Thyroid gland (tissue), 4 donors: ENCODE measurements at regions not wholly inside any gene's neighbourhood (a gene's known extent, or its start where the extent isn't known, plus 50 kb on each side); places are given as distances from the start of the nearest gene placed in this dataset.

Source experiments
- DNase-seq, 2 donors: peaks; one replicate each; pipeline ENCODE4 v3.0.0-alpha.2; 2019
- H3K27ac ChIP-seq, 3 donors: fragments of 200-600 bp; sonication (generic); 1 replicate in 2 of 3; 2 replicates in 1 of 3; pipeline ENCODE4 v1.5.1; 2016 to 2019; ENCODE audit warnings: mild to moderate bottlenecking in 1 of 3, moderate library complexity in 1 of 3
- H3K27me3 ChIP-seq: fragments of 200-600 bp; sonication (generic); one replicate; pipeline ENCODE4 v1.5.1; 2019
- H3K36me3 ChIP-seq, 2 donors: fragments of 200-600 bp; sonication (generic); one replicate each; pipeline ENCODE4 v1.5.1; 2016 to 2019
- H3K4me1 ChIP-seq, 2 donors: fragments of 200-600 bp; sonication (generic); one replicate each; pipeline ENCODE4 v1.5.1; 2017 to 2019
- H3K4me3 ChIP-seq, 3 donors: fragments of 200-600 bp; sonication (generic); replicated peaks in 1 of 3; 1 replicate in 2 of 3; 2 replicates in 1 of 3; pipeline ENCODE4 v1.5.1; 2016; ENCODE audit warnings: mild to moderate bottlenecking in 1 of 3
- H3K9me3 ChIP-seq: fragments of 200-600 bp; sonication (generic); one replicate; pipeline ENCODE4 v1.5.1; 2017
- POLR2A ChIP-seq, 2 donors: fragments of 450-650 bp; IDR thresholded peaks; one replicate each; pipeline ENCODE4 v1.6.1; 2017; ENCODE audit warnings: antibody characterized with exemption in 2 of 2, mild to moderate bottlenecking in 2 of 2, moderate library complexity in 1 of 2
- WGBS, 2 donors: methylation state at CpG; one replicate each; pipeline ENCODE4 v1.1.5; 2017; 5-methylcytosine and 5-hydroxymethylcytosine counted together
- intact Hi-C: fragments of 100-400 bp; cut with DNase I; formaldehyde crosslinking; loops from one replicate; pipeline ENCODE4 v1.15.1; 2023
- TF ChIP-seq, protein P1 (sequence below), 6 experiments: fragments of 200-600 bp in 3 of 6; fragments of 450-650 bp in 3 of 6; sonication (generic) in 3 of 6; IDR thresholded peaks; one replicate each; pipeline ENCODE4 v1.5.1; 2016 to 2019; ENCODE audit warnings: antibody characterized with exemption in 6 of 6, mild to moderate bottlenecking in 2 of 6, inconsistent platforms in 1 of 6, moderate library complexity in 1 of 6

DNA sequence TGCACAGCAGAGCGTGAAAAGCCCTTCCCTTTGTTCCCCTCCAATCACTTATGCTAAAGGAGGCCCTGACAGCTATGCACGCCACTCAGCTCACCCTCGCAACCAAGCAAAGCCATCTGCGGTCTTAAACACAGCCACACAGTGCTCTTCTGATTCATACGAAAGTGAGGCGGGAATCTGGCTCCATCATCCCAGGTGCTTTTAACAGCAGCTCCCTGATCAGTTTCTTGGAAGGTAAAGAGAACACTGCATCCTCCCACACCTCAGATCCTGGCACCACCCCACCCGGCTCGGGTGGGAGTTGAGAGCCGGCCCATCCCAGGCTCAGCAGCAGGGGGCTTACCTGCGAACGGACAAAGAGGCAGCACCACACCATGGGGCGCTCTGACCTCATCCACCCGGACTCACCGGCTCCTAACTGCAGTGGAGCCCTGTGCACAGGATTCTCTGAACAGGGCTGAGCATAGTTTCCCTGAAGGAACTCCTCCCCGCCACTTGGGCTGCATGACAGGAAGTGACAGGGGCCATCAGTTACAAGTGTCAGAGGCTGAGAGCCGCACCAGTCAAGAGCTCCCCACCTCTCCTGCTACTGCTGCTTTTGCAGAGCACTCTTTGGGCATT lies 114.3 kb upstream of the ARHGEF3 start:
- Histone ChIP-seq H3K27me3 (no peaks in the 10 kb centered on the region), H3K4me3 (no peak overlapping the region)
- TF ChIP-seq POLR2A (IDR thresholded peaks at IDR 0.05): no peak
- TF ChIP-seq, protein P1, sequence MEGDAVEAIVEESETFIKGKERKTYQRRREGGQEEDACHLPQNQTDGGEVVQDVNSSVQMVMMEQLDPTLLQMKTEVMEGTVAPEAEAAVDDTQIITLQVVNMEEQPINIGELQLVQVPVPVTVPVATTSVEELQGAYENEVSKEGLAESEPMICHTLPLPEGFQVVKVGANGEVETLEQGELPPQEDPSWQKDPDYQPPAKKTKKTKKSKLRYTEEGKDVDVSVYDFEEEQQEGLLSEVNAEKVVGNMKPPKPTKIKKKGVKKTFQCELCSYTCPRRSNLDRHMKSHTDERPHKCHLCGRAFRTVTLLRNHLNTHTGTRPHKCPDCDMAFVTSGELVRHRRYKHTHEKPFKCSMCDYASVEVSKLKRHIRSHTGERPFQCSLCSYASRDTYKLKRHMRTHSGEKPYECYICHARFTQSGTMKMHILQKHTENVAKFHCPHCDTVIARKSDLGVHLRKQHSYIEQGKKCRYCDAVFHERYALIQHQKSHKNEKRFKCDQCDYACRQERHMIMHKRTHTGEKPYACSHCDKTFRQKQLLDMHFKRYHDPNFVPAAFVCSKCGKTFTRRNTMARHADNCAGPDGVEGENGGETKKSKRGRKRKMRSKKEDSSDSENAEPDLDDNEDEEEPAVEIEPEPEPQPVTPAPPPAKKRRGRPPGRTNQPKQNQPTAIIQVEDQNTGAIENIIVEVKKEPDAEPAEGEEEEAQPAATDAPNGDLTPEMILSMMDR (IDR thresholded peaks at IDR 0.05): no peak

DNA sequence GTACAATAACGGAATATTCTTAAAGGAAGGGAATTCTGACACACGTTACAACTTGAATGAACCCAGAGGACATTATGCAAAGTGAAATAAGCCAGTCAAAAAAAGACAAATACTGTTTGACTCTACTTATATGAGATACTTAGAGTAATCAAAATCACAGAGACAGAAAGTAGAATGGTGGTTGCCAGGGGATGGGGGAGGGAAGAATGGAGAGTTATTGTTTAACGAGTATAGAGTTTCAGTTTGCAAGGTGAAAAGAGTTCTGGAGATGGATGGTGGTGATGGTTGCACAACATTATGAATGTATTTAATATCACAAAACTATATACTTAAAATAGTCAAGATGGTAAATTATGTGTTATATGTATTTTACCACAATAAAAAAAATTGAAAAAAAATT lies 112.9 kb upstream of the ARHGEF3 start:
- H3K36me3 ChIP-seq: no peaks in the 10 kb centered on the region
- no peak for DNase-seq
- no peaks in the 10 kb centered on the region for H3K9me3 ChIP-seq
- H3K4me3 ChIP-seq: no peak overlapping the region
- no peak overlapping the region for H3K27ac ChIP-seq
- WGBS, 2 donors: 82 to 88% methylated on average over 3 of the region's 3 CpGs
- TF ChIP-seq POLR2A (IDR thresholded peaks at IDR 0.05): no peak
- H3K27me3 ChIP-seq: no peaks in the 10 kb centered on the region
- peaks cover 0 to 4% of the 10 kb centered on the region in 2 donors for H3K4me1 ChIP-seq
- intact Hi-C loops: no loop called here

More for the DNA sequence above, 114.3 kb upstream of the ARHGEF3 start:
- Histone ChIP-seq H3K9me3 (no peaks in the 10 kb centered on the region), H3K36me3 (no peaks in the 10 kb centered on the region), H3K27ac (peak overlapping the region in 1 of 3 donors; percentile 30), H3K4me1 (peaks cover 0 to 4% of the 10 kb centered on the region in 2 donors)
- intact Hi-C loops: no loop called here
- WGBS, 2 donors: 42 to 57% methylated on average over 16 of the region's 16 CpGs
- peak; percentile 32 to 38 for DNase-seq

DNA sequence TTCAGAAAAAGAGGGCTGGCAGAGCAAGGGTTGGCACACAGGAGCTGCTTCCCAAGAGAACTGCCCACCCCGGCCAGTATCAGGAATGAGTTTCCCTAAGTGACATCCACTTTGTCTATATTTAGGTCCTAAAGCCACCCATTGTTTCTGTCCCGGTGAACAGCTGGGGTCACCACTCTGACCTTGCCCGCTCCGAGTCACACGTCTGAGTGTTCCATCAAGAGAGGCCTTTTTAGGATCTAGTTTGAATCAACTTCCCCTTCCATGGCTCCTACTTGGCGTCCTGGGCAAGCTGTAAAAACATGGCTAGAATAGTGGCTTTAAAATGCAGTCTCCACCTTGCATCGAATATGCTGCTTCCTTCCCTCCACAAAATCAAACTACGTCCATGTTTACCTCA lies 109.6 kb upstream of the ARHGEF3 start:
- TF ChIP-seq POLR2A (IDR thresholded peaks at IDR 0.05): no peak
- Histone ChIP-seq H3K9me3 (no peaks in the 10 kb centered on the region), H3K27me3 (no peaks in the 10 kb centered on the region), H3K36me3 (no peaks in the 10 kb centered on the region), H3K27ac (no peak overlapping the region), H3K4me3 (no peak overlapping the region), H3K4me1 (peaks cover 0 to under 1% of the 10 kb centered on the region in 2 donors)
- intact Hi-C loops: no loop called here
- 61 to 70% methylated on average over 8 of the region's 8 CpGs for WGBS, 2 donors
- DNase-seq: no peak

DNA sequence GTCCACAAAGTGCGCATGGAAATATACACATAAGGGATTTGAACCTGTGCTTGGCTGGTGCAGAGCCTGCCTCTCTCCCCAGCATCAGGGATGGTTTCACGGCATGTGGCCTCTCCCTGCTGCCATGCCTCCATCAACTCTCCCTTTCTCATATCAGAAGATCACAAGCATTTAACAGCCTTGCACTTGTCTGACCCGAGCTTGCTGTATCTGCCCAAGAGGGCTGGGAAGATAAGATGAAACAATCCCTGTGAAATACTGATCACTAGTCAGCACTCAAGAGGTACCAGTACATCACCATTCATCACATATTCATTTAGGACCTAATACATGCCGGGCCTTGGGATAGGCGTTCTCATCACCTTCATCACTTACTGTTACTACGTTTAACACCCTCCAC lies 107.6 kb upstream of the ARHGEF3 start:
- H3K27ac ChIP-seq: no peak overlapping the region
- 86 to 96% methylated on average over 6 of the region's 6 CpGs for WGBS, 2 donors
- intact Hi-C loops: no loop called here
- DNase-seq: no peak
- no peak overlapping the region for H3K4me3 ChIP-seq
- peaks cover 0 to 5% of the 10 kb centered on the region in 2 donors for H3K4me1 ChIP-seq
- no peaks in the 10 kb centered on the region for H3K27me3 ChIP-seq
- H3K9me3 ChIP-seq: no peaks in the 10 kb centered on the region
- TF ChIP-seq, protein P1 (IDR thresholded peaks at IDR 0.05): no peak
- TF ChIP-seq POLR2A (IDR thresholded peaks at IDR 0.05): no peak
- no peaks in the 10 kb centered on the region for H3K36me3 ChIP-seq

DNA sequence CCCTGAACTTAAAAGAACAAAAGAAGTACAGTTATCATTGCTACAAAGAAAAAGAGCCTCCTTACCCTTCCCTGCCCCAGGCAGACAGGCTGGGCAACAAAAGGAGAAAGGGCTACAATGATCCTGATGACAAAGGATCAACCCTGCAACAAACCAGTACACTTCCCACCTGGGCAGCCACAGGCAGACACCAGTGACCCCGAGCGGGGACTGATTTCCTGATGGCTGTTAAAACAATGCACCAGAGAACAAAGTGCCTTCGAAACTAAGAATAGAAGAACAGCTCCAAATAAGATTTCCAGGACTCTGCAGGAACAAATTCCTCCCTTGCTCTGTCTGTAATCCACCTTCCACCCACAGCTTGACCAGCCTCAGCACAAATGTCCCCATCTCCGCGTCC lies 106.3 kb upstream of the ARHGEF3 start:
- Histone ChIP-seq H3K4me3 (no peak overlapping the region), H3K4me1 (peaks cover 0 to 5% of the 10 kb centered on the region in 2 donors), H3K27ac (no peak overlapping the region), H3K27me3 (no peaks in the 10 kb centered on the region), H3K9me3 (no peaks in the 10 kb centered on the region), H3K36me3 (no peaks in the 10 kb centered on the region)
- intact Hi-C loops: no loop called here
- WGBS, 2 donors: 77 to 86% methylated on average over 5 of the region's 5 CpGs
- DNase-seq: no peak
- no peak for TF ChIP-seq POLR2A (IDR thresholded peaks at IDR 0.05)
- TF ChIP-seq, protein P1 (IDR thresholded peaks at IDR 0.05): no peak

DNA sequence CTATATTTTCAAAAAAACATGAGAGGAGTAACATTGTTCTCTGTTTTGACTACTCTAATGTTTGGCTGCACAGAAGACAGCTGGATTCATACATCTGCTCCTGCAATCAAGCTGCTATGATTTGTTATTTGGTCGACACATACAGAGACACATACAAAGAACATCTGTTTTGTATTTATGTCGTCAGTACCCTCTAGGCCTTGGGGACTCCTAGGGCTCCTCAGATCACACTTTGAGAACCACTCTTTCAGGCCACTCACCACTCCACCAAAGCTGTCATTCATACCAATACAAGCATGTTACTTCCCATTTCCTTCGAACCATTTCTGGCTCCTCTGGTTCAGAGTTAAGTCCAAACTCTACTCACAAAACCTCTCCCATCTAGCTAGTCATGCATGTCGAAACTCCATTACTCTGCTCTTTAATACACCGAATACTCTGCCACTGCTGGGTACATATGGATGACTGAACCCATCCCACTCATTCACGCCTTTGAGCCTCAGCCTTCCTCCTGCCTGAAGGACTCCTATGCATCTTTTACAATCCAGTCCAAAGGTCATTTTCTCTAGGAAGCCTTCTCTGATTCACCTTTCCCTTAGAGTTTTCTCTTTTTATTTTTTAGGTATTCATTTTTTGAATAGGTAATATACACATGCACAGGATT lies 102.9 kb upstream of the ARHGEF3 start:
- WGBS, 2 donors: 56 to 58% methylated on average over 6 of the region's 6 CpGs
- TF ChIP-seq, protein P1 (IDR thresholded peaks at IDR 0.05): no peak
- TF ChIP-seq POLR2A (IDR thresholded peaks at IDR 0.05): no peak
- H3K4me3 ChIP-seq: no peak overlapping the region
- DNase-seq: no peak
- no peaks in the 10 kb centered on the region for H3K27me3 ChIP-seq
- intact Hi-C loops: no loop called here
- H3K36me3 ChIP-seq: no peaks in the 10 kb centered on the region
- no peaks in the 10 kb centered on the region for H3K9me3 ChIP-seq
- H3K27ac ChIP-seq: no peak overlapping the region
- H3K4me1 ChIP-seq: peaks cover 0 to 5% of the 10 kb centered on the region in 2 donors
